GM12891 (cell line): ENCODE measurements at regions not wholly inside any gene's neighbourhood (a gene's known extent, or its start where the extent isn't known, plus 50 kb on each side); places are given as distances from the start of the nearest gene placed in this dataset.
"Not testable (repeated sequence)": the region's sequence is repeated elsewhere in the genome, so short reads cannot be mapped to it uniquely, and the experiment has no call there.

Experiments used
- DNase-seq: peaks from one replicate; pipeline ENCODE4 v3.0.0; 2011; ENCODE audit warnings: low spot score; ENCODE audit not compliant: insufficient read length
- FAIRE-seq: peaks from 2 replicates; lab custom pipeline; 2011; peaks lifted over from hg19 to GRCh38; lab: Jason Lieb, UNC
- PAX5 ChIP-seq: IDR thresholded peaks from 2 replicates; pipeline ENCODE4 v1.6.1; 2011; ENCODE audit warnings: low read length, moderate library complexity, mild to moderate bottlenecking; ENCODE audit not compliant: insufficient read depth, severe bottlenecking
- POLR2A ChIP-seq: IDR thresholded peaks from 2 replicates; pipeline ENCODE4 v1.6.1; 2011; ENCODE audit warnings: low read depth, low read length, control low read depth
- POLR2AphosphoS5 ChIP-seq: IDR thresholded peaks from 2 replicates; pipeline ENCODE4 v1.6.1; 2011; ENCODE audit warnings: low read depth, low read length, control low read depth
- POU2F2 ChIP-seq: IDR thresholded peaks from 2 replicates; pipeline ENCODE4 v1.6.1; 2011; ENCODE audit warnings: low read depth, mild to moderate bottlenecking, control low read depth, low read length, moderate library complexity
- SPI1 ChIP-seq: IDR thresholded peaks from 2 replicates; pipeline ENCODE4 v1.6.1; 2011; ENCODE audit warnings: low read depth, low read length, control low read depth
- TAF1 ChIP-seq: IDR thresholded peaks from 2 replicates; pipeline ENCODE4 v1.6.1; 2011; ENCODE audit warnings: low read depth, low read length, control low read depth

DNA sequence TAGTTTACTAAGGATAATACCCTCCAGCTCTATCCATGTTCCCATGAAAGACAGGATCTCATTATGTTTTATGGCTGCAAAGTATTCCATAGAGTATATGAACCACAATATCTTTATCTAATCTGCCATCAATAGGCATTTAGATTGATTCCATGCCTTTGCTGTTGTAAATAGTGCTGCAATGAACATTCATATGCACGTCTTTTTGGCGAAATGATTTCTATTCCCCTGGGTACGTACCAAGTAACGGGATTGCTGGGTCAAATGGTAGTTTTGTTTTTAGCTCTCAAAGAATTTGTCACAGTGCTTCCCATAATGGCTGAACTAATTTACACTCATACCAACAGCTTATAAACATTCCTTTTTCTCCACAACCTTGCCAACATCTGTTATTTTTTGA lies 750.9 kb downstream of the BRINP3 start:
- FAIRE-seq (no peak), DNase-seq (no peak)
- no peak for TF ChIP-seq SPI1
- TF ChIP-seq TAF1, result no peak
- TF ChIP-seq POLR2A, result no peak
- TF ChIP-seq POU2F2, result no peak
- TF ChIP-seq POLR2AphosphoS5, result no peak
- no peak for TF ChIP-seq PAX5

DNA sequence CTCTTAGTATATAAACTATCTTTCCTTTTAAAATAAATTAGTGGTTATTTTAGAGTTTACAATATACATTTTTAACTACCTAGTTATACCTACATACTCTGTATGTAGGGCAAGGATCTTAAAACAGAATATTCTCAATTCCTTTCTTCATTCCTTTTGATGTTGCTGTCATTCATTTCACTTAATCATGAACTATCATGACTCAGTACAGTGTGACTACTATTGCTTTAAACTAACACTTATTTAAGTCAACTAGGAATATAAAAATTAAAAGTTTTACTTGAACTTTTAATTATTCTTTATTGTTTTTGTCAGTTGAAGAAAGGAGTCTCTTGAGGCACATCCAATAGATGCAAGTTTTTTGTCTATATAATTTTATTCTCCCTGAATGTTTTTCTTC lies 726.4 kb downstream of the BRINP3 start:
- no peak for DNase-seq
- FAIRE-seq, result no peak
- TF ChIP-seq POU2F2, result no peak
- no peak for TF ChIP-seq SPI1
- no peak for TF ChIP-seq POLR2AphosphoS5
- no peak for TF ChIP-seq POLR2A
- TF ChIP-seq PAX5, result no peak
- TF ChIP-seq TAF1, result no peak

- DNase-seq (no peak), FAIRE-seq (no peak)
- TF ChIP-seq POU2F2 (no peak), SPI1 (no peak), POLR2AphosphoS5 (no peak), TAF1 (no peak)
These were observed 725.1 kb downstream of the BRINP3 start for GRCh38 chr1:189752461-189752995.

DNA sequence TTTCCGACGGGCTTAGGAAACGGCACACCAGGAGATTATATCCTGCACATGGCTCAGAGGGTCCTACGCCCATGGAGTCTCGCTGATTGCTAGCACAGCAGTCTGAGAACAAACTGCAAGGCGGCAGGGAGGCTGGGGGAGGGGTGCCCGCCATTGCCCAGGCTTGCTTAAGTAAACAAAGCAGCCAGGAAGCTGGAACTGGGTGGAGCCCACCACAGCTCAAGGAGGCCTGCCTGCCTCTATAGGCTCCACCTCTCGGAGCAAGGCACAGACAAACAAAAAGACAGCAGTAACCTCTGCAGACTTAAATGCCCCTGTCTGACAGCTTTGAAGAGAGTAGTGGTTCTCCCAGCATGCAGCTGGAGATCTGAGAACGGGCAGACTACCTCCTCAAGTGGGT lies 722.6 kb downstream of the BRINP3 start:
- DNase-seq, FAIRE-seq: not testable (repeated sequence)

- DNase-seq (no peak), FAIRE-seq (no peak)
- TF ChIP-seq PAX5 (no peak), TAF1 (no peak), POLR2A (no peak), SPI1 (no peak), POU2F2 (no peak), POLR2AphosphoS5 (no peak)
These were observed 713.0 kb downstream of the BRINP3 start for GRCh38 chr1:189764391-189765320.

- FAIRE-seq (no peak), DNase-seq (no peak)
- TF ChIP-seq POLR2AphosphoS5, result no peak
- TF ChIP-seq PAX5, result no peak
- no peak for TF ChIP-seq SPI1
- TF ChIP-seq TAF1, result no peak
- no peak for TF ChIP-seq POU2F2
- TF ChIP-seq POLR2A, result no peak
These were observed 708.2 kb downstream of the BRINP3 start for GRCh38 chr1:189769448-189769847.

DNA sequence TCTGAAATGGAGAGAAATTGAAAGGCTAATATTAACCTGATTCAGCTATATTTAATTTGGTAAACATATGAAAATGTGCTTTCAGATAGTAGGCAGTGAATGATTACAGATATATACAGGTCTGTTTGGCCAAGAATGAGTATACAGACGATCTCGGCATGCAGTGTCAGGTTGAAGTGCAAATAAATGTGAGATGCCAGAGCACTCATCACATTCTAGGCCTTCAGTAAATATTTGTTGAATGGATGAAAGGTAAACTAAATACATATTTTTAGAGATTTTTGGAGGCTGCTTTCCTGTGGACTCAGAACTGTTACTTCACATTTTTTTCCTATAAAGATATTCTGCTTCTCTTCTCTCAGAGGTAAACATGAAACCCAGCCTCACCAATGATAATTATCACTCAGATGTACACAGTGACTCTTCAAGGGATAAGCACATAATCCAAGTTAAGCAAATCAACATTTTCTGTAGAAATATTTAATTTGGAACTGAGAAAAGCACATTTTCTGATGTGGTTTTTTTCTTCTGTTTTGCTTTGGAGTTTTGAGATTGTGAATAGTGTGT lies 702.9 kb downstream of the BRINP3 start:
- TF ChIP-seq POU2F2 (no peak), PAX5 (no peak), SPI1 (no peak), TAF1 (no peak), POLR2AphosphoS5 (no peak), POLR2A (no peak)
- FAIRE-seq (no peak), DNase-seq (no peak)

- FAIRE-seq (no peak), DNase-seq (no peak)
These were observed 702.3 kb downstream of the BRINP3 start for GRCh38 chr1:189775343-189775742.

DNA sequence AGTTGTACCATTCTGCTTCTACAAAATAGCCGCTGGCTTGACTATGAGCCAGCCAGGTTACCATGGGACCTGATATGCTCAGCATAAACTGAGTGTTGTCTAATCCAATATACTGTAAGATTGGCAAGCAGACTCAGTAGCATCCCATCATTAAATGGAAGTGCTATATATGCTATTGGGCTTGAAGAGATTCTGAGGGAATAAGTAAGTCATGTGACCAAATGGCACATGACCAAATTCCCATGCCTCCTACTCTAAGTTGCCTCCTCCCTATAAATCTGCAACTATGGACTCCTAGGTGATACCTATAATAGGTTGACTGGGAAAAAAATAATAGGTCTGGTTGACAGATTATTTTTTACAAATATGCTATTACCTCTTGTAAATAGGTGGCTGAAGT lies 698.6 kb downstream of the BRINP3 start:
- TF ChIP-seq POU2F2 (no peak), TAF1 (no peak), SPI1 (no peak), POLR2AphosphoS5 (no peak), POLR2A (no peak), PAX5 (no peak)
- DNase-seq (no peak), FAIRE-seq (no peak)

More at GRCh38 chr1:189775343-189775742, 702.3 kb downstream of the BRINP3 start:
- TF ChIP-seq POLR2AphosphoS5, result no peak
- no peak for TF ChIP-seq PAX5
- TF ChIP-seq SPI1, result no peak
- no peak for TF ChIP-seq POU2F2
- no peak for TF ChIP-seq TAF1
- no peak for TF ChIP-seq POLR2A

DNA sequence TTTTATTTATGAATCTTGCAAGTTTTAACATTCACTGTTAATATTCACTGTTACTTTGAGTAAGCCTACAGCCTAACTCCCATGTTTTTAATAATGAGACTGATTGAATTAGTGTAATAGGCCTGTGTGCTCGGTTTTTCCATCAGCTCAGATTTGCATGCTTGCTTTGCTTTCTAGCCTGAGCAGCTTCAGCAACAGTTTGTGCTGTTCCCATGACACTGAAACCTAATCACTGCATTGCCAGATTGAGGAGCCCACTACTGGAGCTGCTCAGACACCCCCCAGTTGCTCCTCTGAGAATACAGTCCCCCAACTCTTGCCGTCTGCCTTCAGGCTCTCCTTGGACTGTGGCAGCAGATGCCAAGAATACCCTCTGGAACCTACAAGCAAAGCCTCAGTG lies 695.4 kb downstream of the BRINP3 start:
- FAIRE-seq, result no peak
- TF ChIP-seq POU2F2, result no peak
- TF ChIP-seq TAF1, result no peak
- no peak for TF ChIP-seq SPI1
- no peak for TF ChIP-seq POLR2A
- TF ChIP-seq PAX5, result no peak
- TF ChIP-seq POLR2AphosphoS5, result no peak

More for the DNA sequence above, 695.4 kb downstream of the BRINP3 start:
- DNase-seq, result no peak
